HCT116 (cell line): ENCODE measurements at regions not wholly inside any gene's neighbourhood (a gene's known extent, or its start where the extent isn't known, plus 50 kb on each side); places are given as distances from the start of the nearest gene placed in this dataset.

Source experiments
- CEBPB ChIP-seq: IDR thresholded peaks from 2 replicates; pipeline ENCODE4 v1.6.1; 2012; ENCODE audit warnings: low read depth
- POLR2A ChIP-seq: IDR thresholded peaks from 2 replicates; pipeline ENCODE4 v1.7.0; 2011; ENCODE audit warnings: borderline replicate concordance; ENCODE audit not compliant: insufficient read depth, insufficient read length; ENCODE audit errors: extremely low read depth
- POLR2AphosphoS5 ChIP-seq: IDR thresholded peaks from 2 replicates; pipeline ENCODE4 v1.6.1; 2011; ENCODE audit warnings: mild to moderate bottlenecking, low read depth, low read length, moderate library complexity
- REST ChIP-seq: IDR thresholded peaks from 2 replicates; pipeline ENCODE4 v1.6.1; 2012; ENCODE audit warnings: low read depth
- ZNF274 ChIP-seq: fragments of 200-500 bp; sonication (Bioruptor generic); IDR thresholded peaks from 2 replicates; pipeline ENCODE4 v1.6.1; 2014; ENCODE audit warnings: mild to moderate bottlenecking, low read depth, low read length, inconsistent platforms

GRCh38 chrX:45751156-45751555 lies 550.5 kb upstream of the DIPK2B start:
- TF ChIP-seq ZNF274: no peak
- TF ChIP-seq CEBPB: no peak
- TF ChIP-seq POLR2A: no peak
- TF ChIP-seq POLR2AphosphoS5: peak; percentile 48
- TF ChIP-seq REST: no peak
